COR-L47 (cell line): ENCODE measurements at regions not wholly inside any gene's neighbourhood (a gene's known extent, or its start where the extent isn't known, plus 50 kb on each side); places are given as distances from the start of the nearest gene placed in this dataset.
"Not testable (repeated sequence)": the region's sequence is repeated elsewhere in the genome, so short reads cannot be mapped to it uniquely, and the experiment has no call there.

Experiments used
- DNase-seq: peaks from one replicate; lab custom pipeline; 2025; lab: John Stamatoyannopoulos, UW

GRCh38 chrX:54615109-54615508, 85.1 kb downstream of the GNL3L start:
- DNase-seq = no peak

- no peak for DNase-seq
These were observed 103.6 kb downstream of the GNL3L start for GRCh38 chrX:54633641-54634040.

- no peak for DNase-seq
These were observed 109.0 kb downstream of the GNL3L start for GRCh38 chrX:54639018-54639345.

GRCh38 chrX:54639346-54640102, 109.5 kb downstream of the GNL3L start:
- peak; percentile 79 for DNase-seq

GRCh38 chrX:54640103-54640690, 110.2 kb downstream of the GNL3L start:
- no peak for DNase-seq

GRCh38 chrX:54640736-54641135, 110.7 kb downstream of the GNL3L start:
- no peak for DNase-seq

- no peak for DNase-seq
These were observed 111.5 kb downstream of the GNL3L start for GRCh38 chrX:54641530-54641929.

GRCh38 chrX:54647607-54648006, 117.6 kb downstream of the GNL3L start:
- DNase-seq = not testable (repeated sequence)

GRCh38 chrX:54659547-54659946, 129.5 kb downstream of the GNL3L start:
- no peak for DNase-seq

GRCh38 chrX:54675762-54676161, 122.3 kb downstream of the ITIH6 start:
- DNase-seq = no peak

- no peak for DNase-seq
These were observed 102.8 kb downstream of the ITIH6 start for GRCh38 chrX:54695231-54695630.

- DNase-seq = no peak
These were observed 102.1 kb downstream of the ITIH6 start for GRCh38 chrX:54695816-54696487.
